Heart right ventricle (tissue), 16 donors: ENCODE measurements at regions not wholly inside any gene's neighbourhood (a gene's known extent, or its start where the extent isn't known, plus 50 kb on each side); places are given as distances from the start of the nearest gene placed in this dataset.

ENCODE experiments used
- ATAC-seq, 8 donors: fragments of 200-7000 bp; cut with Tn5 transposase; one replicate each; pipeline ENCODE4 v1.9.1; 2020; ENCODE audit warnings: mild to moderate bottlenecking in 8 of 8, moderate library complexity in 8 of 8, moderate number of reproducible peaks in 1 of 8
- DNase-seq, 2 donors: peaks; one replicate each; pipeline ENCODE4 v3.0.0-alpha.2; 2020
- H3K27ac ChIP-seq, 10 donors: fragments of 200-600 bp; sonication (generic) in 2 of 10; one replicate each; pipeline versions ENCODE4 v1.5.0 to v1.8.0; 2020 to 2022; ENCODE audit warnings: mild to moderate bottlenecking in 3 of 10
- H3K27me3 ChIP-seq, 7 donors: fragments of 200-600 bp; one replicate each; pipeline ENCODE4 v1.8.0; 2021 to 2022; ENCODE audit warnings: mild to moderate bottlenecking in 2 of 7
- H3K36me3 ChIP-seq, 9 donors: fragments of 200-600 bp; sonication (generic) in 1 of 9; one replicate each; pipeline versions ENCODE4 v1.5.0 to v1.8.0; 2020 to 2022; ENCODE audit warnings: mild to moderate bottlenecking in 2 of 9
- H3K4me1 ChIP-seq, 9 donors: fragments of 200-600 bp; sonication (generic) in 1 of 9; one replicate each; pipeline versions ENCODE4 v1.5.0 to v1.8.0; 2020 to 2022; ENCODE audit warnings: mild to moderate bottlenecking in 4 of 9
- H3K4me3 ChIP-seq, 10 donors: fragments of 200-600 bp; sonication (generic) in 2 of 10; one replicate each; pipeline versions ENCODE4 v1.5.0 to v1.8.0; 2020 to 2022; ENCODE audit warnings: mild to moderate bottlenecking in 7 of 10, moderate library complexity in 2 of 10
- H3K9me3 ChIP-seq, 11 donors: fragments of 200-600 bp in 10 of 11; sonication (generic) in 2 of 11; one replicate each; pipeline versions ENCODE4 v1.5.0 to v1.8.0; 2013 to 2022; ENCODE audit warnings: mild to moderate bottlenecking in 2 of 11, control low read depth in 1 of 11, moderate library complexity in 1 of 11
- WGBS, 2 donors: extraction: QIAGEN DNeasy Blood & Tissue Kit; methylation state at CpG; one replicate each; pipeline ENCODE4 v1.1.7; 2013; ENCODE audit warnings: inconsistent platforms in 1 of 2; 5-methylcytosine and 5-hydroxymethylcytosine counted together
- intact Hi-C, 10 donors: fragments of 100-400 bp; cut with DNase I; formaldehyde crosslinking; loops; one replicate each; pipeline versions ENCODE4 v1.11.1 to v1.14.2; 2022
- TF ChIP-seq, protein P1 (sequence below), 9 donors: fragments of 200-600 bp; sonication (generic) in 2 of 9; IDR thresholded peaks; one replicate each; pipeline versions ENCODE4 v1.5.0 to v1.8.0; 2021 to 2022; ENCODE audit warnings: antibody characterized with exemption in 9 of 9, mild to moderate bottlenecking in 5 of 9, moderate library complexity in 1 of 9
- donor health status: Arrhythmogenic right ventricular cardiomyopathy.
- donor health status: ischemic (EF 13 %, LVEDD 7.1; RV severe dilation, severe dysfunction).
- donor health status: healthy with polysubstance abuse.
- donor health status: DM: no; HTN: yes; CAD: no.
- donor health status: DM: no; HTN: no; CAD: no.
- donor health status: ischemic (EF 25% LVEDD 6.9; RV normal size, moderate dysfunction).
- donor health status: ischemic (EF 25% LVEDD 5.7; RV mildly dilated, moderate dysfunction).
- donor health status: healthy.
- donor health status: DM: yes; HTN: yes; CAD: no.
- donor health status: Ischemic cardiomyopathy.
- donor health status: ischemic (EF 35%, LVEDD 5.7; RV mildly dilated, moderate dysfunction).
- donor health status: nonischemic (EF 11% LVEDD 7.7; RV severe dilation, severe dysfunction).
- donor health status: DM: yes; HTN: yes; CAD: no.
- donor health status: PGD.
- donor health status: ischemic (EF 29% LVEDD 5.4; RV normal size, mild dysfunction).
- donor health status: nonischemic (EF 23%, LVEDD 6.1; RV moderate dilation, normal function).

DNA sequence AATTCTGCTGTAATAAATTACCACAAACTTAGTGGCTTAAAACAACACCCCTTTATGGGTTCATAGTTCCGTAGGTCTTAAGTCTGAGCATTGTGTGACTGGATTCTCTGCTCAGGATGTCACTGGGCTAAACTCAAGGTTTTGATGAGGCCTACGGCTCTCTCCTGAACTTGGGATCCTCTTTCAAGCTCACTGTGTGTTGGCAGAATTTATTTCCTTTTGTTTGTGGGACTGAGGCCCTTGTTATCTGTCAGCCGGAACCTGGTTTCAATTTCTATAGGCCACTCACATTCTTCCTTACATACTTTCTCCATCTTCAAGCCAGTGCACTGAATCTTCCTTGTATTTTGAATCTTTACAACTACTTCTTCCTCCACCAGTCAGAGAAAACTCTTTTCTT lies 290.2 kb downstream of the AKAIN1 start:
- H3K27me3 ChIP-seq = no peaks in the 10 kb centered on the region
- no peaks in the 10 kb centered on the region for H3K36me3 ChIP-seq
- TF ChIP-seq, protein P1, sequence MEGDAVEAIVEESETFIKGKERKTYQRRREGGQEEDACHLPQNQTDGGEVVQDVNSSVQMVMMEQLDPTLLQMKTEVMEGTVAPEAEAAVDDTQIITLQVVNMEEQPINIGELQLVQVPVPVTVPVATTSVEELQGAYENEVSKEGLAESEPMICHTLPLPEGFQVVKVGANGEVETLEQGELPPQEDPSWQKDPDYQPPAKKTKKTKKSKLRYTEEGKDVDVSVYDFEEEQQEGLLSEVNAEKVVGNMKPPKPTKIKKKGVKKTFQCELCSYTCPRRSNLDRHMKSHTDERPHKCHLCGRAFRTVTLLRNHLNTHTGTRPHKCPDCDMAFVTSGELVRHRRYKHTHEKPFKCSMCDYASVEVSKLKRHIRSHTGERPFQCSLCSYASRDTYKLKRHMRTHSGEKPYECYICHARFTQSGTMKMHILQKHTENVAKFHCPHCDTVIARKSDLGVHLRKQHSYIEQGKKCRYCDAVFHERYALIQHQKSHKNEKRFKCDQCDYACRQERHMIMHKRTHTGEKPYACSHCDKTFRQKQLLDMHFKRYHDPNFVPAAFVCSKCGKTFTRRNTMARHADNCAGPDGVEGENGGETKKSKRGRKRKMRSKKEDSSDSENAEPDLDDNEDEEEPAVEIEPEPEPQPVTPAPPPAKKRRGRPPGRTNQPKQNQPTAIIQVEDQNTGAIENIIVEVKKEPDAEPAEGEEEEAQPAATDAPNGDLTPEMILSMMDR (IDR thresholded peaks at IDR 0.05) = no peak
- no peak overlapping the region for H3K4me3 ChIP-seq
- H3K9me3 ChIP-seq = no peaks in the 10 kb centered on the region
- H3K4me1 ChIP-seq = no peaks in the 10 kb centered on the region
- DNase-seq = no peak
- 61 to 65% methylated on average over 3 of the region's 3 CpGs for WGBS, 2 donors
- no peak for ATAC-seq
- intact Hi-C loops = no loop called here
- no peak overlapping the region for H3K27ac ChIP-seq

DNA sequence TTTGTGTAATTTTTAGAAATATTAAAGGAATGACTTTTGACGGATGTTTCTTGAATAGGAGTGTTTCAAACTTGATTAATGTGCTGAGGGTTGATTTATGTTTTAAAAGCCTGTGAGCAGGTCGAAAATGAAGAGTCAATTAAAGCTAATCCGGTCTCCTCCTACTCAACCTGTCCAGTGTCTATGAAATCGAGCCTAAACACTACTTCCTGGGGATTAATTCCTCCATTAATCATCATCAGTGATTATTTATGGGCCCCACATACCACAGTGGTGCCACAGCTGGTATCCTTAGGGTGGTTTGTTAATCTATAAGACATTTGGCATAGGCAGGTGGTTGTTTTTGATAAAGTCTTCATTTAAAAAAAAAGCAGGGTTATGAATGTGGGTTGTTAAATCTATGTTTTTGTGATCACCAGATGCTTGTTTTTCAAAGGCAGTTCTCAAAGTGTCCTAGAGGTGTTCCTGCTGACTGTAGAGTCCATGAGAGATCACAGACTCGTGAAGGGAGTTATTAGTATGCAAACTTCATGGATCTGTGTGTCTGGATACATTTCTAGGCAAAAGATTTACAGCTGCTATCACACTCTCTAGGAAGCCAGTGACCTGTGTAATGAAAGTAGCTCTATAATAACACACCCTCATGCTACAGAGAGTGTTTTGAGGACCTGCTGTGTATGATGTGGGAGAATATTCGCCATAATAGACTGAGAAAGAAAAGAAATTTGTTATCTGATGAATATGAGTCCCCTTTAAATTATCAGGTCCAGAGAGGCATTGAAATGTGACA lies 308.6 kb downstream of the AKAIN1 start:
- intact Hi-C loops = no loop called here
- Histone ChIP-seq H3K27ac (no peak overlapping the region), H3K4me1 (no peaks in the 10 kb centered on the region), H3K9me3 (peaks cover 0 to 50% (median 9%) of the 10 kb centered on the region in 11 donors), H3K36me3 (no peaks in the 10 kb centered on the region), H3K4me3 (no peak overlapping the region), H3K27me3 (no peaks in the 10 kb centered on the region)
- 47 to 57% methylated on average over 6 of the region's 6 CpGs for WGBS, 2 donors
- DNase-seq = no peak
- ATAC-seq = no peak
- TF ChIP-seq, protein P1 (IDR thresholded peaks at IDR 0.05) = no peak

DNA sequence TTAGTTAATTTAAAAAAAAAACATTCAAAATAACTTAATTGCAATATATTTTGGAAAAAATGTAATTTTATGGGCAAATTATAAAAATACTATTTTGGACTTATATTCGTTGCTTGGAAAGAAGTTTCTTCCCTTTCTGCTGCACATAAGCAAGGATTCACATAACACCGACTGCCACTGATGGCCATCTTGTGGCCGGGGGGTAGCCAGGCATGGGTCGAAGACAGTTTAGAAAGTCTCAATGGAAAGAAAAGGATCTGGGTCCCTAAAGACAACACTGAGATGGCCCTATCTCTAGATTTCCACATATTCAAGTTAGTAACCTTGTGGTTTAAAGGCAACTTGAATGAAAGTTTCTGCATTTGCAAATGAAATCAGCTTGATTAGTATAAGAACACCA lies 318.6 kb downstream of the AKAIN1 start:
- H3K36me3 ChIP-seq = no peaks in the 10 kb centered on the region
- H3K27me3 ChIP-seq = no peaks in the 10 kb centered on the region
- TF ChIP-seq, protein P1 (IDR thresholded peaks at IDR 0.05) = no peak
- WGBS, 2 donors = 75 to 77% methylated on average over 4 of the region's 4 CpGs
- no peak overlapping the region for H3K27ac ChIP-seq
- no peak for ATAC-seq
- no peaks in the 10 kb centered on the region for H3K4me1 ChIP-seq
- intact Hi-C loops = no loop called here
- DNase-seq = no peak
- H3K4me3 ChIP-seq = no peak overlapping the region
- H3K9me3 ChIP-seq = peaks cover 0 to 40% (median 6%) of the 10 kb centered on the region in 11 donors

DNA sequence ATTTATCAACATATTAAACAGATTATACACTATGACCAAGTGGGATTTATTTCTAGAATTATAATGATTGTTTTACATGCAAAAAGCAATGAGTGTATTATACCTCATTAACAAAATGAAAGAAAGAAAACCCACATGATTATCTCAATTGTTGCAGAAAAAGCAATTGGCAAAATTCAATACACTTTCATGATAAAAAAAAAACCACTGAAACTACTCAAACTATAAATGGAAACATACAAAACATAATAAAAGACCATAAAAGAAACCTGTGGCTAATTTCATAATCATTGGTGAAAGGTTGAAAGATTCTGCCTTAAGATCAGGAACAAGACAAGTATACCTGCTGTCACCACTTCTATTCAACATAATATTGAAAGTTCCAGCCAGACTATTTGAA lies 325.9 kb downstream of the AKAIN1 start:
- Histone ChIP-seq H3K4me1 (no peaks in the 10 kb centered on the region), H3K4me3 (no peak overlapping the region), H3K27ac (no peak overlapping the region), H3K36me3 (no peaks in the 10 kb centered on the region), H3K27me3 (no peaks in the 10 kb centered on the region), H3K9me3 (peaks cover 0 to 46% (median 13%) of the 10 kb centered on the region in 11 donors)
- ATAC-seq = no peak
- intact Hi-C loops = no loop called here
- TF ChIP-seq, protein P1 (IDR thresholded peaks at IDR 0.05) = no peak
- no peak for DNase-seq
